H1 (cell line): ENCODE measurements at regions not wholly inside any gene's neighbourhood (a gene's known extent, or its start where the extent isn't known, plus 50 kb on each side); places are given as distances from the start of the nearest gene placed in this dataset.

Experiments used
- CTCF ChIA-PET: fragments of 300-600 bp; sonication (Branson Sonifier 250); formaldehyde crosslinking; loops from one replicate; lab custom pipeline; 2021; ENCODE audit not compliant: partially characterized antibody; lab: Charles Lee
- POLR2A ChIA-PET: fragments of 300-600 bp; sonication (Branson Sonifier 250); formaldehyde crosslinking; loops from one replicate; lab custom pipeline; 2021; ENCODE audit warnings: inconsistent platforms; ENCODE audit not compliant: partially characterized antibody; lab: Charles Lee
- DNase-seq, 2 experiments: peaks; one replicate each; pipeline versions ENCODE4 v3.0.0 to v3.0.0-alpha.2; 2010 to 2022; ENCODE audit warnings: low spot score in 2 of 2, low read depth in 1 of 2, mixed read lengths in 1 of 2
- FAIRE-seq: peaks from 2 replicates; lab custom pipeline; 2011; peaks lifted over from hg19 to GRCh38; lab: Jason Lieb, UNC
- H2AFZ ChIP-seq: 2 replicates; pipeline ENCODE4 v1.8.1; 2012; ENCODE audit warnings: low read length, inconsistent platforms
- H2AK5ac ChIP-seq: 2 replicates; pipeline ENCODE4 v1.6.1; 2013; ENCODE audit warnings: low read depth, low read length
- H2BK120ac ChIP-seq: replicated peaks from 2 replicates; pipeline ENCODE3; 2013; ENCODE audit warnings: low read depth, low read length, inconsistent platforms
- H2BK12ac ChIP-seq: 2 replicates; pipeline ENCODE4 v1.6.1; 2013; ENCODE audit warnings: low read depth, low read length
- H2BK15ac ChIP-seq: 2 replicates; pipeline ENCODE4 v1.6.1; 2013; ENCODE audit warnings: low read length
- H2BK20ac ChIP-seq: 2 replicates; pipeline ENCODE4 v1.6.1; 2013; ENCODE audit warnings: low read length
- H2BK5ac ChIP-seq: 2 replicates; pipeline ENCODE4 v1.6.1; 2013; ENCODE audit warnings: low read depth, low read length
- H3K14ac ChIP-seq: 2 replicates; pipeline ENCODE4 v1.6.1; 2013; ENCODE audit warnings: inconsistent platforms; ENCODE audit not compliant: insufficient read length
- H3K18ac ChIP-seq: 2 replicates; pipeline ENCODE4 v1.6.1; 2013; ENCODE audit warnings: low read length; ENCODE audit errors: extremely low read depth
- H3K23ac ChIP-seq: 2 replicates; pipeline ENCODE4 v1.6.1; 2013; ENCODE audit warnings: inconsistent platforms; ENCODE audit not compliant: insufficient read length
- H3K23me2 ChIP-seq: 2 replicates; pipeline ENCODE4 v1.6.1; 2013; ENCODE audit warnings: low read depth, low read length
- H3K27ac ChIP-seq: 2 replicates; pipeline ENCODE4 v1.6.1; 2011; ENCODE audit warnings: low read depth, low read length, inconsistent platforms
- H3K27me3 ChIP-seq, 4 experiments: replicated peaks in 1 of 4; 1 replicate in 1 of 4; 2 replicates in 3 of 4; pipeline versions ENCODE4 v1.6.1 to v1.8.1; 2011 to 2013; ENCODE audit warnings: low read length in 3 of 4, mild to moderate bottlenecking in 3 of 4, inconsistent platforms in 2 of 4, mixed read lengths in 2 of 4, moderate library complexity in 1 of 4; ENCODE audit not compliant: control insufficient read depth in 3 of 4, insufficient read depth in 3 of 4; ENCODE audit errors: extremely low read depth in 1 of 4
- H3K36me3 ChIP-seq, 4 experiments: 2 replicates each; pipeline versions ENCODE4 v1.6.1 to v1.8.1; 2011 to 2013; ENCODE audit warnings: mild to moderate bottlenecking in 4 of 4, low read length in 3 of 4, moderate library complexity in 2 of 4, control low read depth in 1 of 4, inconsistent platforms in 1 of 4; ENCODE audit not compliant: insufficient read depth in 4 of 4, control insufficient read depth in 2 of 4
- H3K4ac ChIP-seq: replicated peaks from 2 replicates; pipeline ENCODE3; 2013; ENCODE audit warnings: low read length, low read depth, mixed read lengths, inconsistent platforms; ENCODE audit not compliant: insufficient read length
- H3K4me1 ChIP-seq, 4 experiments: replicated peaks in 1 of 4; 1 replicate in 1 of 4; 2 replicates in 3 of 4; pipeline versions ENCODE4 v1.6.1 to v1.8.1; 2011 to 2013; ENCODE audit warnings: low read length in 3 of 4, inconsistent platforms in 2 of 4, mixed read lengths in 1 of 4; ENCODE audit not compliant: insufficient read depth in 4 of 4, control insufficient read depth in 3 of 4
- H3K4me2 ChIP-seq, 2 experiments: 2 replicates each; pipeline versions ENCODE4 v1.6.1 to v1.8.1; 2011 to 2013; ENCODE audit warnings: low read depth in 2 of 2, low read length in 2 of 2, control low read depth in 1 of 2, inconsistent platforms in 1 of 2, mild to moderate bottlenecking in 1 of 2; ENCODE audit not compliant: insufficient read depth in 1 of 2
- H3K4me3 ChIP-seq, 4 experiments: fragments of 200-600, 300-600 bp in 1 of 4; sonication (generic), shearing (Covaris generic), sonication (Bioruptor Twin) in 1 of 4; 2 replicates each; pipeline versions ENCODE4 v1.5.1 to v1.8.1; 2011 to 2016; ENCODE audit warnings: low read length in 4 of 4, low read depth in 3 of 4, control low read depth in 2 of 4, inconsistent platforms in 2 of 4, mild to moderate bottlenecking in 2 of 4, mixed read lengths in 1 of 4, moderate library complexity in 1 of 4; ENCODE audit not compliant: insufficient read depth in 2 of 4; ENCODE audit errors: extremely low read depth in 1 of 4
- H3K56ac ChIP-seq: replicated peaks from 2 replicates; pipeline ENCODE3; 2013; ENCODE audit warnings: low read depth, mild to moderate bottlenecking, mixed read lengths, low read length, inconsistent platforms; ENCODE audit not compliant: insufficient read length
- H3K79me1 ChIP-seq: 2 replicates; pipeline ENCODE4 v1.6.1; 2013; ENCODE audit warnings: low read depth, low read length, control low read depth
- H3K79me2 ChIP-seq, 2 experiments: 2 replicates each; pipeline versions ENCODE4 v1.6.1 to v1.8.1; 2012 to 2013; ENCODE audit warnings: low read length in 2 of 2, mild to moderate bottlenecking in 2 of 2, inconsistent platforms in 1 of 2; ENCODE audit not compliant: insufficient read depth in 2 of 2, control insufficient read depth in 1 of 2
- H3K9ac ChIP-seq, 4 experiments: replicated peaks in 1 of 4; 1 replicate in 1 of 4; 2 replicates in 3 of 4; pipeline versions ENCODE4 v1.6.1 to v1.8.1; 2011 to 2013; ENCODE audit warnings: low read depth in 3 of 4, low read length in 3 of 4, control low read depth in 2 of 4, mild to moderate bottlenecking in 2 of 4, moderate library complexity in 2 of 4, inconsistent platforms in 1 of 4; ENCODE audit errors: extremely low read depth in 1 of 4
- H3K9me3 ChIP-seq, 2 experiments: 2 replicates each; pipeline versions ENCODE4 v1.6.1 to v1.8.1; 2012 to 2013; ENCODE audit warnings: mild to moderate bottlenecking in 2 of 2, moderate library complexity in 2 of 2, control low read depth in 1 of 2, inconsistent platforms in 1 of 2, low read depth in 1 of 2, low read length in 1 of 2, mixed read lengths in 1 of 2; ENCODE audit not compliant: insufficient read depth in 2 of 2
- H4K20me1 ChIP-seq, 2 experiments: replicated peaks in 1 of 2; 2 replicates each; pipeline versions ENCODE3 to v1.8.1; 2011 to 2013; ENCODE audit warnings: inconsistent platforms in 2 of 2, low read length in 2 of 2, mild to moderate bottlenecking in 1 of 2; ENCODE audit not compliant: insufficient read depth in 2 of 2, control insufficient read depth in 1 of 2
- H4K5ac ChIP-seq: 2 replicates; pipeline ENCODE4 v1.6.1; 2013; ENCODE audit warnings: low read length, low read depth, mixed read lengths, inconsistent platforms; ENCODE audit not compliant: insufficient read length
- H4K8ac ChIP-seq: 2 replicates; pipeline ENCODE4 v1.8.0; 2013; ENCODE audit warnings: mild to moderate bottlenecking, moderate library complexity, low read length, inconsistent platforms; ENCODE audit not compliant: insufficient read depth; ENCODE audit errors: extremely low read depth
- H4K91ac ChIP-seq: replicated peaks from 2 replicates; pipeline ENCODE3; 2013; ENCODE audit warnings: low read length, mixed read lengths, inconsistent platforms; ENCODE audit not compliant: insufficient read length
- EZH2 ChIP-seq: fragments of 200-600 bp; sonication (generic); IDR thresholded peaks from 2 replicates; pipeline ENCODE4 v1.7.1; 2012; ENCODE audit warnings: low read depth, mild to moderate bottlenecking, moderate library complexity, low read length, inconsistent platforms; ENCODE audit not compliant: severe bottlenecking
- KDM4A ChIP-seq: IDR thresholded peaks from one replicate; pipeline ENCODE4 v1.7.1; 2012; ENCODE audit warnings: low read depth, mild to moderate bottlenecking, moderate library complexity, low read length, inconsistent platforms; ENCODE audit not compliant: severe bottlenecking
- RAD21 ChIP-seq, 2 experiments: IDR thresholded peaks in 1 of 2; conservative IDR thresholded peaks in 1 of 2; 2 replicates each; pipeline ENCODE4 v1.6.1; 2011; ENCODE audit warnings: low read depth in 2 of 2, low read length in 2 of 2, improper control_type of control experiment in 1 of 2, inconsistent platforms in 1 of 2, mild to moderate bottlenecking in 1 of 2, moderate library complexity in 1 of 2
- RNF2 ChIP-seq: fragments of 200-900, 300-1000 bp; sonication (generic); IDR thresholded peaks from 2 replicates; pipeline ENCODE4 v1.7.1; 2016; ENCODE audit warnings: borderline replicate concordance, low read depth, mild to moderate bottlenecking, antibody characterized with exemption, low read length; ENCODE audit not compliant: poor library complexity, severe bottlenecking; ENCODE audit errors: missing control alignments
- SAP30 ChIP-seq: fragments of 300-600 bp; sonication (generic); IDR thresholded peaks from 2 replicates; pipeline ENCODE4 v1.7.1; 2012; ENCODE audit warnings: low read length, moderate library complexity, mild to moderate bottlenecking, inconsistent platforms; ENCODE audit not compliant: insufficient read depth, insufficient replicate concordance
- SP2 ChIP-seq: IDR thresholded peaks from 2 replicates; pipeline ENCODE4 v1.6.1; 2012; ENCODE audit warnings: mild to moderate bottlenecking, low read length, inconsistent platforms
- TCF12 ChIP-seq: IDR thresholded peaks from 2 replicates; pipeline ENCODE4 v1.6.1; 2011; ENCODE audit warnings: low read depth, mild to moderate bottlenecking, low read length
- WGBS, 2 experiments: shearing (Covaris generic) in 1 of 2; methylation state at CpG; one replicate each; pipeline versions ENCODE4 v1.1.6 to v1.1.7; 2013 to 2015; ENCODE audit warnings: low lambda C conversion rate in 2 of 2, mixed read lengths in 2 of 2, inconsistent platforms in 1 of 2, low coverage in 1 of 2, missing lambda C conversion rate in 1 of 2; ENCODE audit not compliant: insufficient replicate concordance in 2 of 2, insufficient coverage in 1 of 2, insufficient read length in 1 of 2; ENCODE audit errors: extremely low coverage in 1 of 2, missing lambda C conversion rate in 1 of 2; 5-methylcytosine and 5-hydroxymethylcytosine counted together

- H3K23me2 ChIP-seq = no peaks in the 10 kb centered on the region
Observed at GRCh38 chr2:144111437-144111836, 408.5 kb downstream of the ZEB2 start.

More at GRCh38 chr2:144111437-144111836, 408.5 kb downstream of the ZEB2 start:
- Histone ChIP-seq H2BK5ac (no peak overlapping the region), H2BK15ac (no peak overlapping the region), H3K27ac (no peak overlapping the region), H3K56ac (no peak overlapping the region), H4K91ac (no peak overlapping the region), H2BK120ac (no peak overlapping the region), H4K8ac (no peak overlapping the region), H3K9me3 (no peaks in the 10 kb centered on the region), H3K27me3 (no peaks in the 10 kb centered on the region), H4K5ac (no peak overlapping the region), H3K23ac (no peak overlapping the region), H3K4ac (no peak overlapping the region), H2AK5ac (no peak overlapping the region), H3K79me1 (no peaks in the 10 kb centered on the region), H3K18ac (no peak overlapping the region), H3K79me2 (no peaks in the 10 kb centered on the region), H3K14ac (no peak overlapping the region), H4K20me1 (no peaks in the 10 kb centered on the region), H3K4me3 (no peak overlapping the region), H2BK12ac (no peak overlapping the region), H3K4me2 (no peak overlapping the region), H3K9ac (no peak overlapping the region), H3K4me1 (no peaks in the 10 kb centered on the region), H3K36me3 (no peaks in the 10 kb centered on the region), H2AFZ (no peak overlapping the region), H2BK20ac (no peak overlapping the region)
- FAIRE-seq = no peak
- WGBS, 2 experiments = 93% methylated on average over 2 of the region's 2 CpGs; no CpG with 5 or more reads in 1 of the 2 experiments
- TF ChIP-seq RNF2 (no peak), EZH2 (no peak), RAD21 (IDR thresholded peaks at IDR 0.05 in 1 of 2, conservative IDR thresholded peaks at IDR 0.05 in 1 of 2; ENCODE audit: low read depth in 2 of 2, low read length in 2 of 2) (no peak), SP2 (no peak), KDM4A (no peak), TCF12 (no peak), SAP30 (no peak)
- DNase-seq = no peak
- ChIA-PET CTCF (interaction anchor here (0.9 kb wide), 1 partner anchor 12 kb away, joined by 3 read pairs; no protein-coding TSS in a partner anchor), POLR2A (no interaction called here)
